GM21526 (cell line): ENCODE measurements at regions not wholly inside any gene's neighbourhood (a gene's known extent, or its start where the extent isn't known, plus 50 kb on each side); places are given as distances from the start of the nearest gene placed in this dataset.
"Not testable (repeated sequence)": the region's sequence is repeated elsewhere in the genome, so short reads cannot be mapped to it uniquely, and the experiment has no call there.

Experiments used
- ATAC-seq: cut with Tn5 transposase; IDR thresholded peaks from one replicate; pipeline ENCODE4 v1.9.1; 2021; ENCODE audit warnings: moderate library complexity; ENCODE audit not compliant: unreplicated experiment, low FRiP score

- no peak for ATAC-seq
Observed at GRCh38 chr6:155854787-155855186, 399.1 kb upstream of the NOX3 start.

GRCh38 chr6:155853011-155853410, 397.4 kb upstream of the NOX3 start:
- no peak for ATAC-seq

- ATAC-seq: no peak
Observed at GRCh38 chr6:155850408-155850841, 394.8 kb upstream of the NOX3 start.

- ATAC-seq: no peak
Observed at GRCh38 chr6:155847711-155848110, 392.1 kb upstream of the NOX3 start.

- ATAC-seq: no peak
Observed at GRCh38 chr6:155837474-155837873, 381.8 kb upstream of the NOX3 start.

- no peak for ATAC-seq
Observed at GRCh38 chr6:155832596-155832995, 377.0 kb upstream of the NOX3 start.

- ATAC-seq: no peak
Observed at GRCh38 chr6:155830531-155830930, 374.9 kb upstream of the NOX3 start.

- ATAC-seq: no peak
Observed at GRCh38 chr6:155829646-155830045, 374.0 kb upstream of the NOX3 start.

- no peak for ATAC-seq
Observed at GRCh38 chr6:155828989-155829388, 373.4 kb upstream of the NOX3 start.

GRCh38 chr6:155818698-155819097, 363.1 kb upstream of the NOX3 start:
- ATAC-seq: no peak

GRCh38 chr6:155813548-155813947, 357.9 kb upstream of the NOX3 start:
- no peak for ATAC-seq

- no peak for ATAC-seq
Observed at GRCh38 chr6:155807243-155807642, 351.6 kb upstream of the NOX3 start.

- ATAC-seq: no peak
Observed at GRCh38 chr6:155801046-155801445, 345.4 kb upstream of the NOX3 start.

GRCh38 chr6:155798876-155799275, 343.2 kb upstream of the NOX3 start:
- not testable (repeated sequence) for ATAC-seq

GRCh38 chr6:155795173-155795796, 339.6 kb upstream of the NOX3 start:
- no peak for ATAC-seq

GRCh38 chr6:155791891-155792290, 336.3 kb upstream of the NOX3 start:
- ATAC-seq: no peak

GRCh38 chr6:155791186-155791585, 335.5 kb upstream of the NOX3 start:
- ATAC-seq: no peak

- no peak for ATAC-seq
Observed at GRCh38 chr6:155787168-155787567, 331.5 kb upstream of the NOX3 start.

GRCh38 chr6:155786528-155786927, 330.9 kb upstream of the NOX3 start:
- ATAC-seq: no peak

GRCh38 chr6:155782739-155783459, 327.3 kb upstream of the NOX3 start:
- ATAC-seq: no peak

- ATAC-seq: no peak
Observed at GRCh38 chr6:155782320-155782731, 326.7 kb upstream of the NOX3 start.

- no peak for ATAC-seq
Observed at GRCh38 chr6:155779456-155779855, 323.8 kb upstream of the NOX3 start.
